Kidney (tissue), 13 donors: ENCODE measurements at regions not wholly inside any gene's neighbourhood (a gene's known extent, or its start where the extent isn't known, plus 50 kb on each side); places are given as distances from the start of the nearest gene placed in this dataset.

Experiments
- DNase-seq, 5 donors: peaks; one replicate each; pipeline ENCODE4 v3.0.0-alpha.2; 2013 to 2020
- FAIRE-seq: peaks from 2 replicates; lab custom pipeline; 2012; peaks lifted over from hg19 to GRCh38; lab: Jason Lieb, UNC
- H3K27ac ChIP-seq, 2 donors: one replicate each; pipeline ENCODE4 v1.7.0; 2013; ENCODE audit warnings: low read depth in 2 of 2, low read length in 2 of 2, inconsistent platforms in 1 of 2
- H3K27me3 ChIP-seq: one replicate; pipeline ENCODE4 v1.7.1; 2013; ENCODE audit warnings: low read length, inconsistent platforms; ENCODE audit not compliant: control insufficient read depth, insufficient read depth
- H3K36me3 ChIP-seq, 3 donors: one replicate each; pipeline versions ENCODE4 v1.7.0 to v1.7.1; 2013; ENCODE audit warnings: low read length in 3 of 3, control low read depth in 1 of 3, inconsistent platforms in 1 of 3; ENCODE audit not compliant: insufficient read depth in 3 of 3, control insufficient read depth in 2 of 3
- H3K4me1 ChIP-seq, 3 donors: one replicate each; pipeline versions ENCODE4 v1.7.0 to v1.7.1; 2013; ENCODE audit warnings: low read length in 3 of 3, inconsistent platforms in 1 of 3, low read depth in 1 of 3; ENCODE audit not compliant: control insufficient read depth in 2 of 3, insufficient read depth in 2 of 3
- H3K4me3 ChIP-seq, 3 donors: one replicate each; pipeline versions ENCODE4 v1.7.0 to v1.8.1; 2013; ENCODE audit warnings: low read length in 3 of 3, control low read depth in 1 of 3, inconsistent platforms in 1 of 3
- H3K9ac ChIP-seq, 3 donors: one replicate each; pipeline versions ENCODE4 v1.7.0 to v1.7.1; 2013; ENCODE audit warnings: low read length in 3 of 3, control low read depth in 1 of 3, inconsistent platforms in 1 of 3
- H3K9me3 ChIP-seq, 3 donors: one replicate each; pipeline versions ENCODE4 v1.7.0 to v1.7.1; 2013; ENCODE audit warnings: low read length in 3 of 3, control low read depth in 1 of 3, inconsistent platforms in 1 of 3; ENCODE audit not compliant: control insufficient read depth in 2 of 3, insufficient read depth in 1 of 3
- intact Hi-C: fragments of 100-400 bp; cut with DNase I; formaldehyde crosslinking; loops from one replicate; pipeline ENCODE4 v1.11.1; 2022
- TF ChIP-seq, protein P1 (sequence below): IDR thresholded peaks from 3 replicates; pipeline ENCODE4 v1.5.1; 2012; ENCODE audit warnings: mild to moderate bottlenecking, moderate library complexity, borderline replicate concordance; ENCODE audit not compliant: insufficient read depth; ENCODE audit errors: extremely low read depth
- donor health status: control.
- donor health status: control.
- donor health status: control.
- donor health status: control.
- donor health status: control.
- donor health status: DM: yes; HTN: yes; CAD: no.
- donor health status: Normal renal cell carcinoma (clear cell type).

DNA sequence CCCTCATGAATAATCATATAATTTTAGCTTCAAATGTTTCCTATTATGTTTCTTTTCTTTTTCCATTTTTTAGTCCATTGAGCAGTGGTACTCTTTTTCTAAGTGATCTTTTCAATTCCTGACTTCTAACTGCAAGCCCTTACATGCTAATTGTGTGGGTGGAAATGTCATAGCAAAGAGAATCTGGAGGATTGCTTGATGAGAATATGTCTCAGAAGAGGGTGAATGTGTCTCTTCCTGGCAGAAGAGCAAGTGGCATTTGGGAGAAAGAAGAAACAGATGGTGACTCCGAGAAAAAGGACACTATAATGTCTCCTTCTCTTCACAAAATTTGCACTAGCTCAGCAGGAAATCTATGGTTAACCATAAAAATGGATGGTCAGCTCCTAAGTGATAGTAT lies 2320.0 kb downstream of the PCDH9 start:
- FAIRE-seq (no peak), DNase-seq (no peak)
- Histone ChIP-seq H3K27ac (no peak overlapping the region), H3K9me3 (peaks cover 0 to 5% (median 0%) of the 10 kb centered on the region in 3 donors), H3K27me3 (no peaks in the 10 kb centered on the region), H3K9ac (no peak overlapping the region), H3K4me3 (no peak overlapping the region), H3K4me1 (no peaks in the 10 kb centered on the region), H3K36me3 (no peaks in the 10 kb centered on the region)
- TF ChIP-seq, protein P1, sequence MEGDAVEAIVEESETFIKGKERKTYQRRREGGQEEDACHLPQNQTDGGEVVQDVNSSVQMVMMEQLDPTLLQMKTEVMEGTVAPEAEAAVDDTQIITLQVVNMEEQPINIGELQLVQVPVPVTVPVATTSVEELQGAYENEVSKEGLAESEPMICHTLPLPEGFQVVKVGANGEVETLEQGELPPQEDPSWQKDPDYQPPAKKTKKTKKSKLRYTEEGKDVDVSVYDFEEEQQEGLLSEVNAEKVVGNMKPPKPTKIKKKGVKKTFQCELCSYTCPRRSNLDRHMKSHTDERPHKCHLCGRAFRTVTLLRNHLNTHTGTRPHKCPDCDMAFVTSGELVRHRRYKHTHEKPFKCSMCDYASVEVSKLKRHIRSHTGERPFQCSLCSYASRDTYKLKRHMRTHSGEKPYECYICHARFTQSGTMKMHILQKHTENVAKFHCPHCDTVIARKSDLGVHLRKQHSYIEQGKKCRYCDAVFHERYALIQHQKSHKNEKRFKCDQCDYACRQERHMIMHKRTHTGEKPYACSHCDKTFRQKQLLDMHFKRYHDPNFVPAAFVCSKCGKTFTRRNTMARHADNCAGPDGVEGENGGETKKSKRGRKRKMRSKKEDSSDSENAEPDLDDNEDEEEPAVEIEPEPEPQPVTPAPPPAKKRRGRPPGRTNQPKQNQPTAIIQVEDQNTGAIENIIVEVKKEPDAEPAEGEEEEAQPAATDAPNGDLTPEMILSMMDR, result no peak
- intact Hi-C loops, result no loop called here

DNA sequence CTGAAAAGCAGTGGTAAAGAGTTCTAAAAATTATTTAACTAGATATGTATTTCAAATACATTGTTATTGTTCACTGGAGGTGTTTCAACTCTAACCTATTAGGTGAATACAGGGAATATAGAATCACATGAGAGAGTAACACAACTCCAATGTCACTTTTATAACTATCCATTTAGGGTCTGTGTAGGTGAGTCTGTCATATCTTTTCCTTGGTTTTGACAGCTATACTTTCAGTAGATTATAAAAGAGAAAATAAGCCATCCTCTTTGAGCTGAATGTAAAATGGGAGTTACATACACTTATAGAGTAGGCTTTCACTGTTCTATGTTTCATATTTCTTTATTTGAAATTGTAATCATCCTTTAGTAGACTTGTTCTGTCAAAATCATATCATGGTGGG lies 2321.0 kb downstream of the PCDH9 start:
- FAIRE-seq (no peak), DNase-seq (no peak)
- Histone ChIP-seq H3K4me3 (no peak overlapping the region), H3K9me3 (peaks cover 0 to 5% (median 0%) of the 10 kb centered on the region in 3 donors), H3K27me3 (no peaks in the 10 kb centered on the region), H3K36me3 (no peaks in the 10 kb centered on the region), H3K9ac (no peak overlapping the region), H3K4me1 (no peaks in the 10 kb centered on the region), H3K27ac (no peak overlapping the region)
- TF ChIP-seq, protein P1, result no peak
- intact Hi-C loops, result no loop called here

DNA sequence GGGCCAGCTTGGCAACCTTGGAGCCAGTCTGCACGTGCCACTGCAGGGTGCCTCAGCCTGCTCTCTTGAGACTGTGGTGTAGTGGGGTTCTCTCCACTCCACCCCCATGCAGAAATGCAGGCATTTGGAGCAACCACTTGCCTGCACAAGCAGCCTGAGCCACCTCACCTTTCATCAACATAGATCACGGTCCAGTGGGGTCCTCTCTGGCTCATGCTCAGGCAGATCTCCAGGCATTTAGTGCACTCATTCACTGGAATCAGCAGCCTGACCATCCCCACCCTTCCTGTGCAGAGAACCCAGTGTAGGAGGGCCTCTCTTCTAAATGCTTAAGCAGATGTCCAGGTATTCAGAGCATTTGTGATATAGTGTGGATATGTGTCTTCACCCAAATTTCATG lies 2330.1 kb downstream of the PCDH9 start:
- Histone ChIP-seq H3K9ac (no peak overlapping the region), H3K9me3 (no peaks in the 10 kb centered on the region), H3K36me3 (no peaks in the 10 kb centered on the region), H3K4me1 (no peaks in the 10 kb centered on the region), H3K4me3 (no peak overlapping the region), H3K27ac (no peak overlapping the region), H3K27me3 (no peaks in the 10 kb centered on the region)
- intact Hi-C loops, result no loop called here
- FAIRE-seq (no peak), DNase-seq (no peak)
- TF ChIP-seq, protein P1, result no peak

DNA sequence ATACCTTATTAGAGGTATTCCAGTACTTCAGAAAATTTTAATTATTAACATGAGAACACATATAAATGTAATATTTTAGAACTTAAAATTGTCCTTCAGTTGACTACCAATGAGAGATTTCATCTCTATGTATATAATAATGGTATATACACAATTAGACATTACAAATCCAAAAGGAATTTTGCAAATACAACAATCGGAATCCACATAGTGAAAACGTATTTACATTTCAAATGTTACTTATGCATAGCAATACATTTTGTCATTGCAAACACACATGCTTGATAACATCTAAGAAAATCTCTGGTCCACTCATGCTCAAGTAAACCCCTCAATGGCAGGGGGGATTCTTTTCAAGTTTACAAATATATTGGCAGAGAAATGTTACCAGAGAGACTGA lies 2345.2 kb downstream of the PCDH9 start:
- Histone ChIP-seq H3K36me3 (no peaks in the 10 kb centered on the region), H3K27me3 (no peaks in the 10 kb centered on the region), H3K4me3 (no peak overlapping the region), H3K9me3 (no peaks in the 10 kb centered on the region), H3K27ac (no peak overlapping the region), H3K9ac (no peak overlapping the region), H3K4me1 (no peaks in the 10 kb centered on the region)
- DNase-seq (no peak), FAIRE-seq (peak; percentile 53)
- TF ChIP-seq, protein P1, result no peak
- intact Hi-C loops, result no loop called here
